Right atrium auricular region (tissue), 2 donors: ENCODE measurements at regions not wholly inside any gene's neighbourhood (a gene's known extent, or its start where the extent isn't known, plus 50 kb on each side); places are given as distances from the start of the nearest gene placed in this dataset.
A peak's percentile ranks its signal among the peaks of the same experiment; 100 is the strongest.

Experiments
- DNase-seq: peaks from one replicate; pipeline ENCODE4 v3.0.0-alpha.2; 2019; ENCODE audit warnings: low spot score
- H3K27ac ChIP-seq, 2 donors: fragments of 200-600 bp; sonication (generic); 1 replicate in 1 of 2; 2 replicates in 1 of 2; pipeline ENCODE4 v1.5.1; 2016 to 2019
- H3K27me3 ChIP-seq, 2 donors: fragments of 200-600 bp; sonication (generic); one replicate each; pipeline versions ENCODE4 v1.5.1 to v1.6.0; 2017 to 2019
- H3K36me3 ChIP-seq: fragments of 200-600 bp; sonication (generic); one replicate; pipeline ENCODE4 v1.5.1; 2016
- H3K4me1 ChIP-seq, 2 donors: fragments of 200-600 bp; sonication (generic); one replicate each; pipeline versions ENCODE4 v1.5.1 to v1.6.0; 2017 to 2019
- H3K4me3 ChIP-seq, 2 donors: fragments of 200-600 bp; sonication (generic); 1 replicate in 1 of 2; 2 replicates in 1 of 2; pipeline ENCODE4 v1.5.1; 2017 to 2019; ENCODE audit warnings: mild to moderate bottlenecking in 1 of 2, moderate library complexity in 1 of 2
- H3K9me3 ChIP-seq, 2 donors: fragments of 200-600 bp; sonication (generic); one replicate each; pipeline ENCODE4 v1.5.1; 2019
- CTCF ChIP-seq, 2 donors: fragments of 200-600 bp; sonication (generic); IDR thresholded peaks; one replicate each; pipeline ENCODE4 v1.5.1; 2019; ENCODE audit warnings: antibody characterized with exemption in 2 of 2

GRCh38 chr12:69150796-69151127 lies 88.6 kb upstream of the CPSF6 start:
- TF ChIP-seq CTCF (IDR thresholded peaks at IDR 0.05): no peak
- H3K4me1 ChIP-seq: no peaks in the 10 kb centered on the region

GRCh38 chr12:69151254-69151764 lies 88.1 kb upstream of the CPSF6 start:
- TF ChIP-seq CTCF (IDR thresholded peaks at IDR 0.05): no peak
- DNase-seq: no peak
- H3K9me3 ChIP-seq: no peaks in the 10 kb centered on the region
- no peak overlapping the region for H3K4me3 ChIP-seq
- no peaks in the 10 kb centered on the region for H3K4me1 ChIP-seq
- H3K27me3 ChIP-seq: no peaks in the 10 kb centered on the region
- no peak overlapping the region for H3K27ac ChIP-seq
- H3K36me3 ChIP-seq: no peaks in the 10 kb centered on the region

More at GRCh38 chr12:69150796-69151127, 88.6 kb upstream of the CPSF6 start:
- H3K9me3 ChIP-seq: no peaks in the 10 kb centered on the region
- DNase-seq: no peak
- H3K36me3 ChIP-seq: no peaks in the 10 kb centered on the region
- H3K27me3 ChIP-seq: no peaks in the 10 kb centered on the region
- no peak overlapping the region for H3K27ac ChIP-seq
- no peak overlapping the region for H3K4me3 ChIP-seq

GRCh38 chr12:69154585-69155363 lies 84.6 kb upstream of the CPSF6 start:
- Histone ChIP-seq H3K4me3 (no peak overlapping the region), H3K4me1 (no peaks in the 10 kb centered on the region), H3K36me3 (no peaks in the 10 kb centered on the region), H3K9me3 (no peaks in the 10 kb centered on the region), H3K27ac (no peak overlapping the region), H3K27me3 (no peaks in the 10 kb centered on the region)
- DNase-seq: peak; percentile 70
- TF ChIP-seq CTCF (IDR thresholded peaks at IDR 0.05): peak; percentile 84 to 93

GRCh38 chr12:69157023-69157655 lies 82.2 kb upstream of the CPSF6 start:
- H3K27ac ChIP-seq: no peak overlapping the region
- no peaks in the 10 kb centered on the region for H3K27me3 ChIP-seq
- no peak overlapping the region for H3K4me3 ChIP-seq
- no peaks in the 10 kb centered on the region for H3K9me3 ChIP-seq
- peak; percentile 71 to 92 for TF ChIP-seq CTCF (IDR thresholded peaks at IDR 0.05)
- H3K4me1 ChIP-seq: no peaks in the 10 kb centered on the region
- DNase-seq: peak; percentile 79
- no peaks in the 10 kb centered on the region for H3K36me3 ChIP-seq

GRCh38 chr12:69161829-69162228 lies 77.5 kb upstream of the CPSF6 start:
- DNase-seq: peak; percentile 2
- H3K9me3 ChIP-seq: no peaks in the 10 kb centered on the region
- TF ChIP-seq CTCF (IDR thresholded peaks at IDR 0.05): no peak
- H3K36me3 ChIP-seq: no peaks in the 10 kb centered on the region
- no peak overlapping the region for H3K4me3 ChIP-seq
- H3K27ac ChIP-seq: no peak overlapping the region
- H3K27me3 ChIP-seq: no peaks in the 10 kb centered on the region
- no peaks in the 10 kb centered on the region for H3K4me1 ChIP-seq
